Panc1 (cell line): ENCODE measurements at regions not wholly inside any gene's neighbourhood (a gene's known extent, or its start where the extent isn't known, plus 50 kb on each side); places are given as distances from the start of the nearest gene placed in this dataset.

ENCODE experiments used
- ATAC-seq: fragments of 200-7000 bp; cut with Tn5 transposase; 2 replicates; pipeline ENCODE4 v1.9.1; 2020; ENCODE audit warnings: mild to moderate bottlenecking, moderate library complexity
- BruUV-seq: library from RNA; stranded (reverse); fragments of 400-500 nt; replicated peaks from 2 replicates; lab custom pipeline; 2021; lab: Mats Ljungman, UMichigan
- CTCF ChIA-PET: fragments of 300-600 bp; sonication (Branson Sonifier 250); formaldehyde crosslinking; loops from one replicate; lab custom pipeline; 2022; ENCODE audit warnings: antibody characterized with exemption; lab: Charles Lee
- POLR2A ChIA-PET: fragments of 300-600 bp; sonication (Branson Sonifier 250); formaldehyde crosslinking; loops from one replicate; lab custom pipeline; 2022; ENCODE audit warnings: antibody characterized with exemption; lab: Charles Lee
- DNase-seq: peaks from one replicate; pipeline ENCODE4 v3.0.0-alpha.2; 2010; ENCODE audit warnings: low read depth, low spot score
- H3K27ac ChIP-seq: 2 replicates; pipeline ENCODE4 v1.5.1; 2011; ENCODE audit warnings: mild to moderate bottlenecking, low read length, inconsistent platforms
- H3K27me3 ChIP-seq: fragments of 200-500 bp; sonication (Bioruptor generic); 2 replicates; pipeline ENCODE4 v1.6.0; 2014; ENCODE audit warnings: low read length, inconsistent platforms; ENCODE audit not compliant: control insufficient read depth, insufficient read depth
- H3K36me3 ChIP-seq: fragments of 200-500 bp; sonication (Bioruptor generic); 2 replicates; pipeline ENCODE4 v1.5.1; 2014; ENCODE audit warnings: inconsistent platforms, mild to moderate bottlenecking, low read length, moderate library complexity; ENCODE audit not compliant: control insufficient read depth, insufficient read depth
- H3K4me1 ChIP-seq: 2 replicates; pipeline ENCODE4 v1.5.1; 2011; ENCODE audit warnings: inconsistent platforms, mild to moderate bottlenecking, low read length, moderate library complexity; ENCODE audit not compliant: control insufficient read depth, insufficient read depth
- H3K4me3 ChIP-seq, 2 experiments: 2 replicates each; pipeline ENCODE4 v1.5.1; 2011 to 2012; ENCODE audit warnings: low read depth in 2 of 2, low read length in 2 of 2, mild to moderate bottlenecking in 2 of 2, inconsistent platforms in 1 of 2, moderate library complexity in 1 of 2
- H3K9me3 ChIP-seq: fragments of 200-500 bp; sonication (Bioruptor generic); 2 replicates; pipeline ENCODE4 v1.5.1; 2014; ENCODE audit warnings: low read depth, mild to moderate bottlenecking, inconsistent platforms, low read length, moderate library complexity; ENCODE audit not compliant: control insufficient read depth, insufficient read depth
- POLR2AphosphoS5 ChIP-seq: IDR thresholded peaks from 2 replicates; pipeline ENCODE4 v1.6.1; 2012; ENCODE audit warnings: mild to moderate bottlenecking, low read depth, low read length, moderate library complexity
- SIN3A ChIP-seq: IDR thresholded peaks from 2 replicates; pipeline ENCODE4 v1.6.1; 2012; ENCODE audit warnings: low read depth, mild to moderate bottlenecking, low read length, moderate library complexity, borderline replicate concordance; ENCODE audit not compliant: insufficient read depth
- TCF7L2 ChIP-seq: IDR thresholded peaks from 2 replicates; pipeline ENCODE4 v1.6.1; 2011; ENCODE audit warnings: mild to moderate bottlenecking, low read depth, low read length, inconsistent platforms
- in situ Hi-C: cut with HindIII; loops from 2 replicates; pipeline ENCODE4 v1.10.0; 2016; ENCODE audit warnings: low sequenced_read_pairs, low pct_unique_long_range_greater_than_20kb
- intact Hi-C: fragments of 100-400 bp; cut with micrococcal nuclease; formaldehyde crosslinking; loops from one replicate; pipeline ENCODE4 v1.10.0; 2022; ENCODE audit not compliant: unreplicated experiment
- TF ChIP-seq, protein P1 (sequence below): fragments of 450-650 bp; IDR thresholded peaks from 2 replicates; pipeline ENCODE4 v1.5.1; 2017; ENCODE audit warnings: mild to moderate bottlenecking
- TF ChIP-seq, protein P2 (sequence below), 2 experiments: IDR thresholded peaks; 2 replicates each; pipeline ENCODE4 v1.6.1; 2011 to 2012; ENCODE audit warnings: low read depth in 2 of 2, control low read depth in 1 of 2, low read length in 1 of 2, mild to moderate bottlenecking in 1 of 2, moderate library complexity in 1 of 2; ENCODE audit not compliant: insufficient read depth in 1 of 2

DNA sequence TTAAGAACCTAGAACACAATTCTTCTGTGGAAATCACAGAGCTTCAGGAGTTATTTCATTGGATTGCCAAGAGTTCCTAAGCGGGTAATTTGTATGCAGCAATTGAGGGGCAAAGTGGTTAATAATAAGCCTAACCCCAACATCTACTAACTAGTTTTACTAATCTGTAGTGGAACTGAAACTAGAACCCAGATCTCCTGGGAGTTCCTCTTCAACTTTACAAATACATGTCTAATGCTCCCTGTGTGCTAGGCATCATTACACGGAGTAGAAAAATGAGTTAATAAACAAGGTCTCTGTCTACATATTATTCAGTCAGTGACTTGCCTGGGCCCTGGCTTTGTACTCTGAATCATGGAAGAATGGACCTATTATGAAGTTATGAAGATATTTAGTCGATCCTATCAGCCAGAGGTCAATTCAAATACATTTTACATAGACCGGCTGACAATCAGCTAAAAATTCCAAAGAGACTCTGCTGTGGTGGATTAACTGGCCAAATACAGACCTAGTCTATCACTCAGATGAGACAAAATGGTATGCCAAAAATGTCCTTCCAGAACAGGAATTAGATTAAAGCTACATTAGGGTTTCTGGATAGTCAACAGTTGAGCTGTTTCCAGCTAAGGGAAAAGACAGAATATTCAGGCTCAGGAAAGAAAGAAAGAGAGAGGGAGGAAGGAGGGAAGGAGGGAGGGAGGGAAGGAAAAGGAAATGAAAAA is 326.0 kb downstream of the FBXW7 start:
- ChIA-PET POLR2A (no interaction called here), CTCF (interaction anchor here (0.7 kb wide), 1 partner anchor 637 kb away, joined by 13 read pairs; no protein-coding TSS in a partner anchor)
- H3K27me3 ChIP-seq = no peaks in the 10 kb centered on the region
- H3K4me1 ChIP-seq = no peaks in the 10 kb centered on the region
- no peaks in the 10 kb centered on the region for H3K36me3 ChIP-seq
- no peak for DNase-seq
- no peaks in the 10 kb centered on the region for H3K9me3 ChIP-seq
- H3K4me3 ChIP-seq = no peak overlapping the region
- ATAC-seq = no peak
- in situ Hi-C loops = no loop called here
- BruUV-seq = no TSS peak
- TF ChIP-seq, protein P1, sequence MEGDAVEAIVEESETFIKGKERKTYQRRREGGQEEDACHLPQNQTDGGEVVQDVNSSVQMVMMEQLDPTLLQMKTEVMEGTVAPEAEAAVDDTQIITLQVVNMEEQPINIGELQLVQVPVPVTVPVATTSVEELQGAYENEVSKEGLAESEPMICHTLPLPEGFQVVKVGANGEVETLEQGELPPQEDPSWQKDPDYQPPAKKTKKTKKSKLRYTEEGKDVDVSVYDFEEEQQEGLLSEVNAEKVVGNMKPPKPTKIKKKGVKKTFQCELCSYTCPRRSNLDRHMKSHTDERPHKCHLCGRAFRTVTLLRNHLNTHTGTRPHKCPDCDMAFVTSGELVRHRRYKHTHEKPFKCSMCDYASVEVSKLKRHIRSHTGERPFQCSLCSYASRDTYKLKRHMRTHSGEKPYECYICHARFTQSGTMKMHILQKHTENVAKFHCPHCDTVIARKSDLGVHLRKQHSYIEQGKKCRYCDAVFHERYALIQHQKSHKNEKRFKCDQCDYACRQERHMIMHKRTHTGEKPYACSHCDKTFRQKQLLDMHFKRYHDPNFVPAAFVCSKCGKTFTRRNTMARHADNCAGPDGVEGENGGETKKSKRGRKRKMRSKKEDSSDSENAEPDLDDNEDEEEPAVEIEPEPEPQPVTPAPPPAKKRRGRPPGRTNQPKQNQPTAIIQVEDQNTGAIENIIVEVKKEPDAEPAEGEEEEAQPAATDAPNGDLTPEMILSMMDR = no peak
- no peak for TF ChIP-seq SIN3A
- TF ChIP-seq TCF7L2 = no peak
- TF ChIP-seq POLR2AphosphoS5 = no peak
- H3K27ac ChIP-seq = no peak overlapping the region
- intact Hi-C loops = no loop called here

DNA sequence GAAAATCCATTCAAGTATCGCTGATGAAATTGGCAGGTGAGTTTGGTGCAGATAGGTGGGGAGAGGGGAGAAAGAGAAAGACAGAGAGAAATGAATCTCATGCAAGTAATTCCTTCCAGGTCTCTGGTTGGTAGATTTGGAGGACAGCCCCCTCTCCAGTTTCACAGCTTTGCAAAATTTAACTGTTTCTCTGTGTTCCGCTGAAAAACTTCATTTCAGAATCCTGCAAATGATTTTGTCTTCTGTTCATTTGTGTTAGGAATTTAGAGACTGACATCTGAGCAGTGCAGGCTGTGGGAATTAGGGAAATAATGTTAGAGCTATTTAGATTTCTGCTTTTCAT is 328.5 kb downstream of the FBXW7 start:
- ATAC-seq (no peak), DNase-seq (no peak)
- ChIA-PET POLR2A (no interaction called here), CTCF (no interaction called here)
- Histone ChIP-seq H3K36me3 (no peaks in the 10 kb centered on the region), H3K27ac (no peak overlapping the region), H3K9me3 (no peaks in the 10 kb centered on the region), H3K4me1 (no peaks in the 10 kb centered on the region), H3K27me3 (no peaks in the 10 kb centered on the region; the same call in 1 of the 2 replicates), H3K4me3 (no peak overlapping the region)
- in situ Hi-C loops (no loop called here), intact Hi-C loops (no loop called here)
- TF ChIP-seq POLR2AphosphoS5 = no peak
- no peak for TF ChIP-seq SIN3A
- TF ChIP-seq TCF7L2 = no peak
- TF ChIP-seq, protein P1 = no peak
- TF ChIP-seq, protein P2, sequence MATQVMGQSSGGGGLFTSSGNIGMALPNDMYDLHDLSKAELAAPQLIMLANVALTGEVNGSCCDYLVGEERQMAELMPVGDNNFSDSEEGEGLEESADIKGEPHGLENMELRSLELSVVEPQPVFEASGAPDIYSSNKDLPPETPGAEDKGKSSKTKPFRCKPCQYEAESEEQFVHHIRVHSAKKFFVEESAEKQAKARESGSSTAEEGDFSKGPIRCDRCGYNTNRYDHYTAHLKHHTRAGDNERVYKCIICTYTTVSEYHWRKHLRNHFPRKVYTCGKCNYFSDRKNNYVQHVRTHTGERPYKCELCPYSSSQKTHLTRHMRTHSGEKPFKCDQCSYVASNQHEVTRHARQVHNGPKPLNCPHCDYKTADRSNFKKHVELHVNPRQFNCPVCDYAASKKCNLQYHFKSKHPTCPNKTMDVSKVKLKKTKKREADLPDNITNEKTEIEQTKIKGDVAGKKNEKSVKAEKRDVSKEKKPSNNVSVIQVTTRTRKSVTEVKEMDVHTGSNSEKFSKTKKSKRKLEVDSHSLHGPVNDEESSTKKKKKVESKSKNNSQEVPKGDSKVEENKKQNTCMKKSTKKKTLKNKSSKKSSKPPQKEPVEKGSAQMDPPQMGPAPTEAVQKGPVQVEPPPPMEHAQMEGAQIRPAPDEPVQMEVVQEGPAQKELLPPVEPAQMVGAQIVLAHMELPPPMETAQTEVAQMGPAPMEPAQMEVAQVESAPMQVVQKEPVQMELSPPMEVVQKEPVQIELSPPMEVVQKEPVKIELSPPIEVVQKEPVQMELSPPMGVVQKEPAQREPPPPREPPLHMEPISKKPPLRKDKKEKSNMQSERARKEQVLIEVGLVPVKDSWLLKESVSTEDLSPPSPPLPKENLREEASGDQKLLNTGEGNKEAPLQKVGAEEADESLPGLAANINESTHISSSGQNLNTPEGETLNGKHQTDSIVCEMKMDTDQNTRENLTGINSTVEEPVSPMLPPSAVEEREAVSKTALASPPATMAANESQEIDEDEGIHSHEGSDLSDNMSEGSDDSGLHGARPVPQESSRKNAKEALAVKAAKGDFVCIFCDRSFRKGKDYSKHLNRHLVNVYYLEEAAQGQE (IDR thresholded peaks at IDR 0.05; ENCODE audit: insufficient read depth in 1 of 2, low read depth in 2 of 2, low read length in 1 of 2) = no peak
- BruUV-seq = no TSS peak
